ENCODE measurements at regions not wholly inside any gene's neighbourhood (a gene's known extent, or its start where the extent isn't known, plus 50 kb on each side); places are given as distances from the start of the nearest gene placed in this dataset.

DNA sequence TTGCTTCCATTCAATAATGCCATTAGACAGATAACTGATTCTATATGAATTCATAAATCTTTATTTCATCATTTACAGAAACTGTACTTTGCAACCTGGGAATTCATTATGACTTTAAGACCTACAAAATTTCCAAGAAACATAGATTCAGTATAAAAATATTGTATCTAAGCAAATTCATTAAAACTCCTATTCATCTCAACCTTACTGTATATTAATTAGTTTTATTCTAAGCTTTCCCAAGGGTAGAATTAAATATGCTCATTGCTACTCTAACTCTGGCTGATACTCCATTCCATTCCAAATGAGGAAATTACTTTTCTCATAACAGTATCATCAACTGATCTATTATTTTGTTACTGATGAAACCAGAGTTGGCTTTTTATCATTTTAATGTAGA lies 473.0 kb upstream of the LRRTM4 start:
- TF ChIP-seq GABPB1 (CRISPR knock-in tag; IDR thresholded peaks at IDR 0.05) = no peak
- TF ChIP-seq, protein P1, sequence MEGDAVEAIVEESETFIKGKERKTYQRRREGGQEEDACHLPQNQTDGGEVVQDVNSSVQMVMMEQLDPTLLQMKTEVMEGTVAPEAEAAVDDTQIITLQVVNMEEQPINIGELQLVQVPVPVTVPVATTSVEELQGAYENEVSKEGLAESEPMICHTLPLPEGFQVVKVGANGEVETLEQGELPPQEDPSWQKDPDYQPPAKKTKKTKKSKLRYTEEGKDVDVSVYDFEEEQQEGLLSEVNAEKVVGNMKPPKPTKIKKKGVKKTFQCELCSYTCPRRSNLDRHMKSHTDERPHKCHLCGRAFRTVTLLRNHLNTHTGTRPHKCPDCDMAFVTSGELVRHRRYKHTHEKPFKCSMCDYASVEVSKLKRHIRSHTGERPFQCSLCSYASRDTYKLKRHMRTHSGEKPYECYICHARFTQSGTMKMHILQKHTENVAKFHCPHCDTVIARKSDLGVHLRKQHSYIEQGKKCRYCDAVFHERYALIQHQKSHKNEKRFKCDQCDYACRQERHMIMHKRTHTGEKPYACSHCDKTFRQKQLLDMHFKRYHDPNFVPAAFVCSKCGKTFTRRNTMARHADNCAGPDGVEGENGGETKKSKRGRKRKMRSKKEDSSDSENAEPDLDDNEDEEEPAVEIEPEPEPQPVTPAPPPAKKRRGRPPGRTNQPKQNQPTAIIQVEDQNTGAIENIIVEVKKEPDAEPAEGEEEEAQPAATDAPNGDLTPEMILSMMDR (IDR thresholded peaks at IDR 0.05) = no peak
- TF ChIP-seq EMX1 (CRISPR knock-in tag; IDR thresholded peaks at IDR 0.05) = no peak
- TF ChIP-seq, protein P2, sequence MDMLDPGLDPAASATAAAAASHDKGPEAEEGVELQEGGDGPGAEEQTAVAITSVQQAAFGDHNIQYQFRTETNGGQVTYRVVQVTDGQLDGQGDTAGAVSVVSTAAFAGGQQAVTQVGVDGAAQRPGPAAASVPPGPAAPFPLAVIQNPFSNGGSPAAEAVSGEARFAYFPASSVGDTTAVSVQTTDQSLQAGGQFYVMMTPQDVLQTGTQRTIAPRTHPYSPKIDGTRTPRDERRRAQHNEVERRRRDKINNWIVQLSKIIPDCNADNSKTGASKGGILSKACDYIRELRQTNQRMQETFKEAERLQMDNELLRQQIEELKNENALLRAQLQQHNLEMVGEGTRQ (CRISPR knock-in tag; IDR thresholded peaks at IDR 0.05) = no peak
